Stomach (tissue), 8 donors: ENCODE measurements at regions not wholly inside any gene's neighbourhood (a gene's known extent, or its start where the extent isn't known, plus 50 kb on each side); places are given as distances from the start of the nearest gene placed in this dataset.

Source experiments
- DNase-seq, 2 donors: peaks; one replicate each; pipeline versions ENCODE4 v3.0.0 to v3.0.0-alpha.2; 2013 to 2019
- H3K27ac ChIP-seq, 5 donors: fragments of 200-600 bp in 4 of 5; sonication (generic) in 4 of 5; one replicate each; pipeline ENCODE4 v1.5.1; 2013 to 2019; ENCODE audit warnings: mild to moderate bottlenecking in 1 of 5, moderate library complexity in 1 of 5
- H3K27me3 ChIP-seq, 3 donors: fragments of 200-600 bp; sonication (generic); one replicate each; pipeline ENCODE4 v1.5.1; 2017 to 2019; ENCODE audit warnings: mixed run types in 1 of 3
- H3K36me3 ChIP-seq, 4 donors: fragments of 200-600 bp; sonication (generic); 1 replicate in 3 of 4; 2 replicates in 1 of 4; pipeline ENCODE4 v1.5.1; 2016 to 2019
- H3K4me1 ChIP-seq, 4 donors: fragments of 200-600 bp; sonication (generic); one replicate each; pipeline ENCODE4 v1.5.1; 2016 to 2019
- H3K4me3 ChIP-seq, 4 donors: fragments of 200-600 bp; sonication (generic) in 3 of 4; one replicate each; pipeline ENCODE4 v1.5.1; 2016 to 2019; ENCODE audit warnings: mild to moderate bottlenecking in 1 of 4
- H3K9me3 ChIP-seq, 4 donors: fragments of 200-600 bp; sonication (generic); one replicate each; pipeline ENCODE4 v1.5.1; 2016 to 2019
- CTCF ChIP-seq, 7 experiments: fragments of 450-650 bp in 4 of 7; fragments of 200-600 bp in 3 of 7; sonication (generic) in 3 of 7; IDR thresholded peaks; one replicate each; pipeline ENCODE4 v1.5.1; 2016 to 2019; ENCODE audit warnings: antibody characterized with exemption in 7 of 7, control low read depth in 2 of 7, mild to moderate bottlenecking in 1 of 7
- EP300 ChIP-seq: sonication (generic); formaldehyde crosslinking; IDR thresholded peaks from one replicate; pipeline ENCODE4 v1.6.1; 2017; ENCODE audit warnings: antibody characterized with exemption
- POLR2A ChIP-seq, 4 donors: fragments of 450-650 bp; IDR thresholded peaks; one replicate each; pipeline ENCODE4 v1.6.1; 2016; ENCODE audit warnings: antibody characterized with exemption in 4 of 4, control low read depth in 2 of 4, mild to moderate bottlenecking in 1 of 4, moderate library complexity in 1 of 4
- POLR2AphosphoS5 ChIP-seq, 3 donors: sonication (generic); formaldehyde crosslinking; IDR thresholded peaks; one replicate each; pipeline ENCODE4 v1.6.1; 2016; ENCODE audit warnings: antibody characterized with exemption in 3 of 3
- WGBS, 5 donors: extraction: QIAGEN DNeasy Blood & Tissue Kit in 3 of 5; methylation state at CpG; one replicate each; pipeline versions ENCODE4 v1.1.5 to v1.1.7; 2013 to 2018; 5-methylcytosine and 5-hydroxymethylcytosine counted together
- intact Hi-C: fragments of 100-400 bp; cut with DNase I; formaldehyde crosslinking; loops from one replicate; pipeline ENCODE4 v1.15.1; 2023; ENCODE audit warnings: low total_unique reads
- donor health status: healthy with polysubstance abuse.
- donor health status: Bipolar disorder and iron deficiency.
- donor health status: healthy.

GRCh38 chr11:105215528-105215927, 76.0 kb upstream of the CARD18 start:
- Histone ChIP-seq H3K36me3 (no peaks in the 10 kb centered on the region), H3K4me3 (no peak overlapping the region), H3K27me3 (no peaks in the 10 kb centered on the region), H3K9me3 (no peaks in the 10 kb centered on the region), H3K27ac (no peak overlapping the region), H3K4me1 (no peaks in the 10 kb centered on the region)
- WGBS, 5 donors = 96 to 100% (median 100%) methylated on average over 1 of the region's 1 CpG
- intact Hi-C loops = no loop called here
- DNase-seq = no peak
- TF ChIP-seq EP300 (no peak), POLR2A (IDR thresholded peaks at IDR 0.05) (no peak), POLR2AphosphoS5 (IDR thresholded peaks at IDR 0.05) (no peak), CTCF (IDR thresholded peaks at IDR 0.05) (no peak)

- no peaks in the 10 kb centered on the region for H3K27me3 ChIP-seq
- no peak for DNase-seq
- H3K27ac ChIP-seq = no peak overlapping the region
- H3K36me3 ChIP-seq = no peaks in the 10 kb centered on the region
- no peaks in the 10 kb centered on the region for H3K9me3 ChIP-seq
- intact Hi-C loops = no loop called here
- H3K4me1 ChIP-seq = no peaks in the 10 kb centered on the region
- no peak overlapping the region for H3K4me3 ChIP-seq
- WGBS, 5 donors = 57 to 63% (median 58%) methylated on average over 5 of the region's 5 CpGs
- TF ChIP-seq POLR2A (IDR thresholded peaks at IDR 0.05) (no peak), CTCF (IDR thresholded peaks at IDR 0.05) (no peak), EP300 (no peak), POLR2AphosphoS5 (IDR thresholded peaks at IDR 0.05) (no peak)
Observed at GRCh38 chr11:105211806-105212554, 72.4 kb upstream of the CARD18 start.

- intact Hi-C loops = no loop called here
- 90 to 95% (median 94%) methylated on average over 4 of the region's 4 CpGs for WGBS, 5 donors
- Histone ChIP-seq H3K9me3 (no peaks in the 10 kb centered on the region), H3K36me3 (no peaks in the 10 kb centered on the region), H3K27ac (no peak overlapping the region), H3K27me3 (no peaks in the 10 kb centered on the region), H3K4me3 (no peak overlapping the region), H3K4me1 (peaks cover 0 to 9% (median 1%) of the 10 kb centered on the region in 4 donors)
- DNase-seq = no peak
- TF ChIP-seq POLR2A (IDR thresholded peaks at IDR 0.05) (no peak), POLR2AphosphoS5 (IDR thresholded peaks at IDR 0.05) (no peak), EP300 (no peak), CTCF (IDR thresholded peaks at IDR 0.05) (no peak)
Observed at GRCh38 chr11:105208019-105208418, 68.5 kb upstream of the CARD18 start.

GRCh38 chr11:105206633-105207032, 67.1 kb upstream of the CARD18 start:
- H3K4me1 ChIP-seq = peaks cover 0 to 20% (median 8%) of the 10 kb centered on the region in 4 donors
- 51 to 63% (median 57%) methylated on average over 4 of the region's 4 CpGs for WGBS, 5 donors
- H3K36me3 ChIP-seq = no peaks in the 10 kb centered on the region
- H3K9me3 ChIP-seq = no peaks in the 10 kb centered on the region
- no peak for TF ChIP-seq POLR2A (IDR thresholded peaks at IDR 0.05)
- no peak for TF ChIP-seq CTCF (IDR thresholded peaks at IDR 0.05)
- TF ChIP-seq POLR2AphosphoS5 (IDR thresholded peaks at IDR 0.05) = no peak
- TF ChIP-seq EP300 = no peak
- no peak overlapping the region for H3K27ac ChIP-seq
- DNase-seq = no peak
- intact Hi-C loops = no loop called here
- no peak overlapping the region for H3K4me3 ChIP-seq
- H3K27me3 ChIP-seq = no peaks in the 10 kb centered on the region
